NCI-H146 treated with DMSO at 0.1 percent for 48 hours (cell line): ENCODE measurements at regions not wholly inside any gene's neighbourhood (a gene's known extent, or its start where the extent isn't known, plus 50 kb on each side); places are given as distances from the start of the nearest gene placed in this dataset.

Experiments used
- DNase-seq: peaks from one replicate; lab custom pipeline; 2025; ENCODE audit not compliant: unreplicated experiment; lab: John Stamatoyannopoulos, UW

DNA sequence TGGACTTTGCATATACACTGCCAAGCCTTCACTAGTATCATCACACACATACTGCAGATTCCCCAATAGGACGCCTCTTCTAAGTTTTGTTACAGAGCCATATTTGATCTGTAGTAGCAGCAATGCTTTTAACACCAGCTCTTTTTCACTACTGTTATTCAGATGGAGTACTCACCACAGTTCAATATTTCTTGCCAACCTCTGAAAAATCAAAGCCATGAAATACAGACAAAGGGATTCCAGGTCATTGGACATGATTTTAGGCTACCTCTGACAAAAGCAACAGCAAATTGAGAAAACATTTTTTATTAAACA, 390.7 kb upstream of the ADGRL3 start:
- no peak for DNase-seq

DNA sequence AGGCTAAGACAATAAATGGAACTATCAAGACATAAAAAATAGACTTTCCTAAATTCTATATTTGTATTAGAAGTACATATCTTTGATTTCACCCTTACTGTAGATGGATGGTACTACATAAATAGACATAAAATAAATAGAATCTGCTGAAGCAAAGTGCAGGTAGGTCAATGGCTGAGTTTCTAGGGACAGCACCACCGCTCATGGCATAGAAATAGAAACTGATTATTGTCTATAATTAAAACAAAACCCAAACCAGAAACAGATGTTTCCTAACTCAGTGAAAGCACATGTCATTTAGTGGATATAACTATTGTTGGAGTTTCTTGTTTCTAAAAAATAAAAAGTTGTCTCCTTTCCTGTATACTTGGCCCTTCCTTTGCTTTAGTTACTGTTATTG, 387.3 kb upstream of the ADGRL3 start:
- DNase-seq, result no peak

DNA sequence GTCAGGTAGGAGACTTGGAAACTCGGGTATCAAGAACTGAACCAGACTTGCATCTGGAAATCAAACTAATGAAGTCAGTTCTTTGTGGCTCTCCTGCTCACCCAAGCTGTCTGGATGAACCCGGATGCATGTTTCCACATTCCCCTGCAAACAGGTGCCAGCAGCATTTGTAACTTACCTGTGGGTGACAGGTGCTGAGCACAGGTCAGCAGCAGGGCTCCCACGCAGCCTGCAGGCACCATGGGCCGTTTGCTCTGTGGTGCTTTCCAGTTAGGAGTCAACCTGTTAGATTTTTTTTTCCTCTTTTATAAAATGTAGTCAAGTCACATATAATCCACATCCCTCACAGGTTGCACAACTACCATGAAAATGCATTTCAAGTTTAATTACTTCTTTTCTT, 385.6 kb upstream of the ADGRL3 start:
- DNase-seq, result no peak

DNA sequence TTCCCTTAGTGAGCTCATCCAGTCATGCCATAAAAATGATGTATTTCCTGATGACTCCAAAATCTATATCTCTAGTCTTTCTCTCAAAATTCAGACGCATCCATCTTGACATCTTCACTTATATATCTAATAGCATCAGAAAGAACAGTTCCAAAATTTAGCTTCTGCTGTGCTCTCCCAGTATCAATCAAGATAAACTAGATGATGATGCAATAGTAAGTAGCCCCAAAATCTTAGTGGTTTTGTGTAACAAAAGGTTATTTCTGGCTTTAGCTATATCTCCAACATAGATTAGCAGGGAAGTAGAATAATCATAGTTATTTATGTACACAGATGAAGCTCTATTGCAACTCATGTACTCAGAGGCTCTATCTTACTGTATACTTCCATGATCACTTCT, 382.5 kb upstream of the ADGRL3 start:
- no peak for DNase-seq

DNA sequence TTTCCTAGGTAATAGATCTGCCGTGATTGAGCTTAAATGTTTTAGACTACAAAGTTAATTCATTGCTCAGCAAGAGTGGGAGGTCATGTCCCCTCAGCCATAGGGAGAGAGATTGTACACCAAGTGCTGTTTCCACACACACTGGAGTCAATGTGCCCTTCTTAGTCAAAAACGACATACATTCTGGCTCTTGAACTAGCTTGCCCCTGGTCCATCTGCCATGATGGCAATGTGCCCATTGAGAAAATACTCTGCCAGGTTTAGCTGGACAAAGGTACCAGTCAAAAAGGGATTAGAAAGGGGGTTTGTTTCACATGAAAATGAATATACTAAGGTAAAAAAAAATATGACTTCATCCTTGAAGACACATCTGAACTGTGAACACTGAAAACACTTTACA, 377.1 kb upstream of the ADGRL3 start:
- DNase-seq, result no peak

DNA sequence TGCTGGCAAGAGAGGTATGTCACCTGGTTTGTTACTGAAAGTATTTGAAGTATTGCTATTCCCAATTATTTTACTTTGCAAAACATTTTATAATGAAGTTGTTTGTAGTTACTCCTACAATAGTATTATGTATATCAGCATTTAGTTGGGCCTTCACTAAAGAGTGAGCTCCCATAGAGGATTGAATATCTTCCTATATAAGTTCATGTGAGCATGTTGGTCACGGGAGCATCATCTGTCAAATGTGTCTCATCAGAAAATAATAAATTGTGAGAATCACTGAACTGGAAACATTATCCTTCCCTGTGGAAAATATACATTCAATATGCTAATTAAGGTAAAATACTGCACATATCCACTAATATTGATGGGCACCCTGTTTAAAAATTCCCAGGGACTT, 360.1 kb upstream of the ADGRL3 start:
- DNase-seq, result no peak

DNA sequence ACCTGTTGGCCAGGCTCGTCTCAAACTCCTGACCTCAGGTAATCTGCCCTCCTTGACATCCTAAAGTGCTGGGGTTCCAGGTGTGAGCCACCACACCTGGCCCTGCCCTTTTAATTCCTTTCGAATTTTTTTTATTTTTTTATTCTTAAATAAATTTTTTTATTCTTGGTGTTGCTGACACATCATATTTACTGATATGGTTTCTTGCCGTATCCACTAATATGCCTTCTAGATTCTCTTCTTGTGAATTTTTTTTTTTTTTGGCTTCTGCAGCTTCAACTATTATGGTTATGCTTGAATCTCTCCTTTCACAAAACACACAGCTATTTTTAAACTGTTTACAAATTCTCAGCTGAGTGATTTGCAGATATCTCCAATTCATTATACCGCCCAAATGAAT, 353.4 kb upstream of the ADGRL3 start:
- no peak for DNase-seq

DNA sequence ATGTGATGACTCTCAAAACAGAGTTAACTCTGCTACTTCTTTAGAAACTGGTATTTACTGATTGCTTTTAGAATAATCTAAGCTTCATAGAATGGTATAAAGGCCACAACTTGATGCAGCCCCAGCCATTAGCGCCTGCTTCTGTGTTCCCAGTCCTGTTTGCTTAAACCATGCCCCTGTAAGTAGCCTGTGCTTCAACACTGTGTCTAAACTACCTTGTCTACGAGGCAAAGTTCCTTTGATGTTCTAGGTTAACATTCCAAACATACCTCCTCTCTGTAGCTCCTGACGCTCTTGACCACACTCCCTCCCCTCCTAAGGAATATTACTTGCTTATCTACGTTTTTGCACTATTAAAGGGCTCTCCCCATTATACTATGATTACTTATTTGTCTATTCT, 352.5 kb upstream of the ADGRL3 start:
- no peak for DNase-seq

DNA sequence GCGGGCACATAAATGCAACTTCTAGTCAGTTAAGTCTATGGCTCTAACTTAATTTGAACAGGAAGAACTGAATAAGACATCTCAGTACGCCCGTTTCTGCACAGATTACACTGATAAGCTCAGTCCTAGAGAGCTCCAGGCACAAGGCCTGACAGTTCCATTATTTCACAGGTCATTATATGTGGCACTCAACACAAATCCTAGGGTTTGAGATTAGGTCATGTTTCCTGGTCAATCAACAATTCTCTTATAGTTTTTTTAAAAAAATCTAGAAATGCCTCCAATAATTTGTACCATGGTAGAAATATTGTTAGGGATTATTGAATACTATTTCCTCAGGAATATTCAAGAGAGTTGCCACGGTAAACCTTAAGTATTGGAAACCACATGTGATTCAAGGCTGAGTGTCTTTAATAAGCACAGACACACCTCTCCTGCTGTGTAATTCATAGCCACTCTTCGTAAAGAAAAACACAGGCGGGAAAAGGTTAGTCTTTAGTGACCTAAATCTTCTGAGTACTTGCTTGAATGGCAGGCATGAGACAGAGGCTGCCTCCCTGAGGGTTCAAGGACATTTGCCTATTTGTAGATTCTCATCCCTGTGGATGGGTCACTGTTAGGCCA, 342.9 kb upstream of the ADGRL3 start:
- DNase-seq, result peak; percentile 29

DNA sequence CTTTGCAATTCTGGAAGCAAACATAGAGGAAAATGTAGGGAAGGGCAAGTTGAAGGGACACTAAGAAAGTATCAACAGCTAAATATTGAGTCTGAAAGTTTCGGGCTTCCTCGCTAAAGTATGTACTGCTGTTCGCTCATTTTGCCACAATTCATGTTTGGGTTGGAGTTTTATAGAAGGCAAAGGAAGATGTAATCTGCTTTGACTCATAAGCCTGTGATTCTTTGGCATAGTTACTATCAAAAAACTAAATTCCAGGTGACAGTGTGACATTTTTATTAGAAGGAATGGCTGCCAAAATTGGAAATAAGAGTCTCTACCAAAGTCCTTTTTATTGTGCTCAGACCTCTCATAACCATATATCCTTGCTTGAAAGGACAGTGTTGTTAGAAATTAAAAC, 336.7 kb upstream of the ADGRL3 start:
- DNase-seq, result no peak

DNA sequence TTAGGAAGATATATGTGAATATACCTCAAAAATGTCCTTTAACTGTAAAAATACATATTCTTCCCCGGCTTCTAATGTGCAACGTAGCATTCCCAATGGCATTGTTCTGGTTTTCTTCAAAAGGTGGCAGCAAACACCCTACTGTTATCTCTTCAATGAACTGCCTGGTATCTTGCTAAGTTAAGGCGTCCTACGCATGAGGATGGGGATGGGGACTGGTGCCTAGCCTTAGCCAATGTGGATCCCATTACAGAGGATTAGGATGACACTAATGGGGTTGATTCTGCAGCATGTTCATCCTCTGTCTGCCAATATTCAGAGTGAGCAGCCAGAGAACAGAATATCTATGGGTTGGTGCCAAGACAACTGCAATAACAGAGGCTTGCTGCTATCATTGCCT, 334.9 kb upstream of the ADGRL3 start:
- DNase-seq, result no peak

DNA sequence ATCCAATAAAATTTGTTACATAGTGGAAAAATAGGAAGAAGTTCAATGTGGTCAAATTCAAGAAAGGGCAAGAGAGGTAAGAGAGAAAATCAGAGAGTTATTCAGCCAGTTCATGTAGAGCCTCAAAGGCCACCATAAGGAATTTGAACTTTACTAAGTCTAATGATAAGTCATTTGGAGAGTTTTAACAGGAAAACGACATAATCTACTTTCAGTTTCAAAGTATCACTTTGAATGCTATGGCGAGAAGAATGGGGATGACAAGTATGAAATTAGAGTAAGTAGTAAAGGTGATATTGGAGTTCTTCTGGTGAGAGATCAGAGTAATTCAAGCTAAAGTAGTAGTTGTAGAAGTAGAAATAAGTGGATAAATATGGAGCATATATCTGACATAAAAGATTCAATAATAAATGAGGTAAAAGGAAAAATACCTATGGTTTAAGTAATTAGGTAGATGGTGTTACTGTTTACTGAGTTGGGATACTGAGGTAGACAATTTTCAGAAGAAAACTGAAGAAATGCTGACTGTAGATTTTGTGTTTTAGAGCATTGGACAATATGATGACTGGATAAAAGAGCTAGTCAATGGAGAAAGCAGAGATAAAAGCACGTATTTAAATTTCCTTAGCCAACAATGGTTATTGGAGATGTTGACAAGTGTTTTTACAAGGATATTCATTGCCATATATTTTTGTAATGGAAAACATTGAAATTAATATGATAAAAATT, 331.7 kb upstream of the ADGRL3 start:
- DNase-seq, result no peak

DNA sequence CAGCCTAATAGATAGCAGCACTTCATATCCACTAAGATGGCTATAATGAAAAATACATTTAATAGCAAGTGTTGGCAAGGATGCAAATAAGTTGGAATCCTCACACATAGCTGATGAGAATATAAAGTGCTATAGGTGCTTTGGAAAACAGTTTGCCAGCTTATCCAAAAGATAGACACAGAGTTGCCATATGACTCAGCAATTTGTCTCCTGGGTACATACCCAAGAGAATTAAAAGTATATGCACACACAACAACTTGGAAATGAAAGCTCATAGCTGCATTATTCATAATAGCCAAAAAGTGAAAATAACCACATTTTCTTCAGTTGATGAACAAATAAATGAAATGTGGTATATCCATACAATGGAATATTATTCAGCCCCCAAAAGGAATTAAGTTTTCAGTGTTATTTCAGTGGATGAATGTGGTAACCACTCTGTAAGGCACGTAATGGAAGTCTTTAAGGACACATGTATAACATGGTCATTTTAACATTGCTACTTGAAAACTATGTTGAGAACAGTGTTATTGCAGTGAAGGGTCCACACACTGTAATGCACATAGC, 320.9 kb upstream of the ADGRL3 start:
- DNase-seq, result no peak

DNA sequence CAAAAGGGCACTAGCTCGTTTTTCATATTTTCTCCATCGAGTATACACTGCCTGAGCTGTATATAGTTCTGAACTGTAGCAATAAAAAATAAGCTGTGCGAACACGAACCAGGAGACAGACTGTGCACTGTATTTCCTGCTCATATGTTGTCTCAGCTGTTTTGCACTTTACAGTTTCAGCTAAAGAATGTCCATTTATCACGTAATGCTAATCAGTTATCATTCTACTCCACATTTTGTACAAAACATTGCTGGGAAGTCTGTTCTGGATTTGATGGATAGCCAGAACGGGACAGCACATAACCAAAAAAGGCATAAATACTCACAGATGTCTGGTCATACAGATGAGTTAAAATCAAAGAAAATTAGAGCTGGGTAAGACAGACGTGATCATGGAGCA, 315.5 kb upstream of the ADGRL3 start:
- DNase-seq, result no peak

DNA sequence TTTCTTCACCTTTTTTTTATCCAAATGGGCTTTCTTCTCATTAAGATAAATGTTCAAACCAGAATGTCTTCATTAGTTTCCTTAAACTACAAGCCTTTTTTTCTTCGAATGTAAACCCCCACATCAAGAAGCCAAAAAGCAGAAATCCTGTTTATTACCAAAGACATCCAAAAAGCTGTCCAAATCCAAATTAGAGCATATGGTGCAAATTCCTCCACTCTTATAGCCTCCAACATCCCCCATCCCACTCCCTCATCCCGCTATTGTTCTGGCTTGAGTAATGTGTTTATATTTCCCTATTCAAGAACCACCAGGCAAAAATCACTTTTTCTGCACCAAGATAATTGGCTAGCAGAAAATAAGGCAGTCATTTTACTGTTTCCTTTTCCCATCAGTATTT, 315.1 kb upstream of the ADGRL3 start:
- peak; percentile 11 for DNase-seq

DNA sequence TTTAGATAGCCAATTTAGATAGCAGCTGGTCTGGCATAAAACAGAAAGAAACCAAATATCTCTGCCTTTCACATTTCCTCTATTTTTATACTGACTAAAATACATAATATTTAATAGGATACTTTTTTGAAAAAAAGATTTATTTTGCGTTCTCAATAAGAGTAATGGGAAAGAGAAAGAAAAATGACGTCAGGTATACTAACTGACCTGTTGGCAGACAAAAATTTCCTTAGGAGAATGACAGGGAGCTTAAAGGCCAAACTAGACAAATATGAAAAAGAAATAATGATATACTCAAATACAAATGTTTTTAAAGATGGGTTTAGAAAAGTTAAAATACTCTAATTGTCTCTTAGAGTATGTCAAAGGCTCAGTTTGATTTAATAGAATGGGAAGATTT, 309.4 kb upstream of the ADGRL3 start:
- DNase-seq, result no peak

DNA sequence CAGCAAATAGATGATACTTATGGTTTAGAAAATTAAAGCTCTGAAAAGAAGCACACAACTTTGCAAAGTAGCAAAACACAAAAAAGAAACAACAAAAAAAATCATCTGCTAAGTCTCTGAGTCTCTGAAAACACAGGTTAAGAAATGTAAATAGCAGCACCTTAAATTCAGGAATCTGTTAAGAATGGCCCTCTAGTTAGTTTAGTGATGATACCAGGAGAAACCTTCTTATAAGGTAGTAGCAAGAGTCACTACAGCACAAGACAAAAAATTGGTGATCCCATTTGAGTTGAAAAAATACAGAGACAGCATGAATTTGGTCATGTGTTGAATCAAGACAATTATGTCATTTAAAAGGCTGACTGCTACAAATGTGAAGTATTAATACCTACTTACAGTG, 308.2 kb upstream of the ADGRL3 start:
- DNase-seq, result no peak

DNA sequence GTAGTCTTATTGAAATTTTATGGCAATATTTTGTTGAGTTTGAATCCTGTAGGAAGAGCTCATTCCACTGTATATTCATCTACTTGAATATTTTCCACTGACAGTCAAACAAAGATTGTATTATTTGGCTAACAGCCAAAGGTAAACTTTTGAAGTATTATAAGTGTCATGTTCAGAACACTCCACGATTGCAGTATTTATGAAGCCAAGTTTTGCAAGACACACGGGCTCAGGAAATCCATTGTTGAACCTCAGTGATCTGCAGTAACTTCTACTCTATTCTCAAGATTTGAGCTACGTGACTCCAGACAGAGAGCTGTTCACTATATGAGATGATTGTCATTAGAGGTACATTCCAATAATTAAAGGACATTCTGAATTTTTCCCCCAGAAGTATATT, 302.7 kb upstream of the ADGRL3 start:
- DNase-seq, result no peak

DNA sequence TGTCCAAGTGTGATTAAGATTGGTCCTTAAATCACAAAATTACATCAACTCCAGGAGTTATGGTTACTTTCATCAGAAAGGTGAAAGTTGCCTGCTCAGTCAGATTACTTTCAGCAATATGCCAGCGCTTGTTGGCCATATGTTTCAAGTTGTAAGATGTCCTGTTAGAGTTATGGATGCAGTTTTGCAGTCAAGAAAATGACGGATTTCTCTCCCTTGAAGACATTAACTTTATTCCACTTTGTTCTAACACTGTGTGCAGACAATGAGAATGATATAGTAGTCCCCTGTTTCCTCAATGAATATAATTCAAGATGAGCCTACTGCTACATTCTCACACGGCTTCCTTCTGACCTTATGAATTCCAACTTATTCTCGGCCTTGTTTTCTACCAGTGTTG, 295.0 kb upstream of the ADGRL3 start:
- DNase-seq, result no peak

DNA sequence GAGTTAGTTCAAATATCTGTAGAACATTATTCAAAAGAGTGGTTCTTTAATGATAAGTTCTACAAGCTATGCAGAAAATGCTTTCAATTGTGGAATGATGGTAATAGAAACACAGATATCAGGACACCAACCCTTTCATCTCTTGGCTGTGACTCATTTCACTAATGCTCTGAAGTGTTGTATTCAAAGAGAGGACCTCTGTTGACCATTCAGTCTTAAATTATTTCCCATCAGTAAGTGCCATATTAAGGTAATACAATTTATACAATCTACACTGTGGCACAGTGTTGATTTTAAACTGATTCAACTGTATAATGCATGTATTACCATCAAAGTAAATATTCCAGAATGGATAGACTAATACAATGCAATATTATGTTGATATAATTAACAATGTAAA, 289.0 kb upstream of the ADGRL3 start:
- peak; percentile 57 for DNase-seq

DNA sequence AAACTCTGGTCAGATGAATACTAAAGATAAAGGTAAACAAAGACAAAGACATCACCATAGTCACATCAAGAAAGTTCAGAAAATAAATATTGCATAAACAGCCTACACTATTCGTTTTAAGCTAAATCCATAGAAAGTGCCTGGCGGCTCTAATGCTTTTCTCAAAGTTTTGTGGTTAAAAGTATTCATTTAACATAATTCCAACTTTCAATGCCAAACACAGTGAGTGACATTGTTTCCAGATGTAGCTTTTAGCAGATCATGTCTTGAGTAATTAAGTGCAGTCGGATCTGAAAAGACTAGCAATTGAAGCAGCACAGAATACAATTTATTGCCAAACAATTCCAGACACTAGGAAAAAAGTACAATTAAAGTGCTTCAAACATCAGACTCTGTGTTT, 287.1 kb upstream of the ADGRL3 start:
- DNase-seq, result no peak

DNA sequence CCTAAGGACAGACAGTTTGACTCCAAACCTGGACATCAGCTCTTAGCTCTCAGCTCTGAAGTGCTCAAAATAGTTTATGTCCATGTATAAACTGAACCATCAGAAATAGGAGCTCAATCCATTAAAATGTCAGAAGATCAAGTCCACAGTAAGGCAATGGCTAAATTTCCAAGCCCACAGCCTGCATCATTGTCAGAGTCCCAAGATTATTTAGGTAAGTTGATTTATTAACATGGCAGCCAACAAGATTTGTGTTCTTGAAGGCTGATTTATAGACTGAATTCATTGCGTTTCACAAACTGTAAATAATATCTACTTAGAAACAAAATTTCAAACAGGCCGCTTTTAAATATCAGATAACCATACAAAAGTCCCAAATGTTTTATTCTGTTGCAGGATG, 286.5 kb upstream of the ADGRL3 start:
- DNase-seq, result no peak

DNA sequence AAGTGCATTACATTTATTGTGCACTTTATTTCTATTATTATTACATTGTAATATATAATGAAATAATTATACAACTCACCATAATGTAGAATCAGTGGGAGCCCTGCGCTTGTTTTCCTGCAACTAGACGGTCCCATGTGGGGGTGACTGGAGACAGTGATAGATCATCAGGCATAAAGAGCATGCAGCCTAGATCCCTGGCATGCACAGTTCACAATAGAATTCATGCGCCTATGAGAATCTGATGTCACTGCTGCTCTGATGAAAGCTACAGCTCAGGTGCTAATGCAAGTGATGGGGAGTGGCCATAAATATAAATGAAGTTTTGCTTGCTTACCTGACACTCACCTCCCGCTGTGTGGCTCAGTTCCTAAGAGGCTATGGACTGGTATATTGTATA, 278.4 kb upstream of the ADGRL3 start:
- DNase-seq, result peak; percentile 89
